GM18502 (cell line): ENCODE measurements at regions not wholly inside any gene's neighbourhood (a gene's known extent, or its start where the extent isn't known, plus 50 kb on each side); places are given as distances from the start of the nearest gene placed in this dataset.
"Not testable (repeated sequence)": the region's sequence is repeated elsewhere in the genome, so short reads cannot be mapped to it uniquely, and the experiment has no call there.

Experiments
- ATAC-seq: cut with Tn5 transposase; IDR thresholded peaks from one replicate; pipeline ENCODE4 v1.9.1; 2021; ENCODE audit warnings: mild to moderate bottlenecking; ENCODE audit not compliant: unreplicated experiment, poor library complexity

- no peak for ATAC-seq
These were observed 1694.7 kb upstream of the LRRTM3 start for GRCh38 chr10:65231148-65231547.

GRCh38 chr10:65234261-65234660, 1691.6 kb upstream of the LRRTM3 start:
- no peak for ATAC-seq

- no peak for ATAC-seq
These were observed 1690.6 kb upstream of the LRRTM3 start for GRCh38 chr10:65235266-65235665.

GRCh38 chr10:65235846-65236245, 1690.0 kb upstream of the LRRTM3 start:
- ATAC-seq: no peak

- ATAC-seq: no peak
These were observed 1660.3 kb upstream of the LRRTM3 start for GRCh38 chr10:65265451-65265954.

- not testable (repeated sequence) for ATAC-seq
These were observed 1656.3 kb upstream of the LRRTM3 start for GRCh38 chr10:65269551-65269950.

- ATAC-seq: no peak
These were observed 1654.9 kb upstream of the LRRTM3 start for GRCh38 chr10:65270969-65271368.

- no peak for ATAC-seq
These were observed 1652.7 kb upstream of the LRRTM3 start for GRCh38 chr10:65273115-65273514.

GRCh38 chr10:65275296-65275695, 1650.5 kb upstream of the LRRTM3 start:
- ATAC-seq: no peak

GRCh38 chr10:65284495-65285041, 1641.3 kb upstream of the LRRTM3 start:
- no peak for ATAC-seq

GRCh38 chr10:65285726-65286125, 1640.1 kb upstream of the LRRTM3 start:
- ATAC-seq: not testable (repeated sequence)

GRCh38 chr10:65291286-65291685, 1634.5 kb upstream of the LRRTM3 start:
- no peak for ATAC-seq

- ATAC-seq: no peak
These were observed 1633.3 kb upstream of the LRRTM3 start for GRCh38 chr10:65292551-65292950.

GRCh38 chr10:65294329-65294728, 1631.5 kb upstream of the LRRTM3 start:
- no peak for ATAC-seq

- no peak for ATAC-seq
These were observed 1624.7 kb upstream of the LRRTM3 start for GRCh38 chr10:65301181-65301580.

GRCh38 chr10:65306201-65306600, 1619.6 kb upstream of the LRRTM3 start:
- ATAC-seq: no peak

- no peak for ATAC-seq
These were observed 1613.0 kb upstream of the LRRTM3 start for GRCh38 chr10:65312876-65313275.

- no peak for ATAC-seq
These were observed 1612.4 kb upstream of the LRRTM3 start for GRCh38 chr10:65313406-65313805.

- no peak for ATAC-seq
These were observed 1611.6 kb upstream of the LRRTM3 start for GRCh38 chr10:65314253-65314652.

- ATAC-seq: no peak
These were observed 1606.3 kb upstream of the LRRTM3 start for GRCh38 chr10:65319493-65319892.

- no peak for ATAC-seq
These were observed 1605.4 kb upstream of the LRRTM3 start for GRCh38 chr10:65320236-65321026.

GRCh38 chr10:65323802-65324201, 1602.0 kb upstream of the LRRTM3 start:
- no peak for ATAC-seq
